GM12878 (cell line): ENCODE measurements at regions not wholly inside any gene's neighbourhood (a gene's known extent, or its start where the extent isn't known, plus 50 kb on each side); places are given as distances from the start of the nearest gene placed in this dataset.

Experiments
- ATAC-seq: fragments of 200-7000 bp; cut with Tn5 transposase; 3 replicates; pipeline ENCODE4 v1.9.1; 2020; ENCODE audit warnings: mild to moderate bottlenecking, moderate library complexity
- BruUV-seq: library from RNA; stranded (reverse); fragments of 400-500 nt; replicated peaks from 2 replicates; lab custom pipeline; 2021; lab: Mats Ljungman, UMichigan
- CTCF ChIA-PET: fragments of 300-600 bp; sonication (Branson Sonifier 250); formaldehyde crosslinking; extraction: SDS; loops from one replicate; lab custom pipeline; 2021; ENCODE audit warnings: inconsistent platforms; lab: Yijun Ruan, JAX
- POLR2A ChIA-PET: fragments of 350-600 bp; formaldehyde crosslinking; extraction: SDS; loops from one replicate; lab custom pipeline; 2021; ENCODE audit warnings: inconsistent platforms; lab: Charles Lee
- RAD21 ChIA-PET: fragments of 300-600 bp; sonication (Branson Sonifier 250); formaldehyde crosslinking; loops from one replicate; lab custom pipeline; 2023; ENCODE audit warnings: antibody characterized with exemption; ENCODE audit not compliant: unreplicated experiment; lab: Charles Lee
- SMC1A ChIA-PET: fragments of 300-600 bp; sonication (Branson Sonifier 250); formaldehyde crosslinking; loops from one replicate; lab custom pipeline; 2023; ENCODE audit not compliant: unreplicated experiment, uncharacterized antibody; lab: Charles Lee
- DNase-seq: peaks from one replicate; pipeline ENCODE4 v3.0.0-alpha.2; 2011; ENCODE audit warnings: low read depth, low spot score
- FAIRE-seq: peaks from 3 replicates; lab custom pipeline; 2011; peaks lifted over from hg19 to GRCh38; lab: Jason Lieb, UNC
- H2AFZ ChIP-seq: 2 replicates; pipeline ENCODE4 v1.6.0; 2011; ENCODE audit warnings: low read depth, low read length, control low read depth; ENCODE audit not compliant: control insufficient read depth
- H3K27ac ChIP-seq: 2 replicates; pipeline ENCODE4 v1.5.1; 2011; ENCODE audit warnings: control low read depth; ENCODE audit not compliant: control insufficient read depth, insufficient read depth
- H3K27me3 ChIP-seq, 2 experiments: replicated peaks in 1 of 2; 2 replicates each; pipeline versions ENCODE4 v1.6.0 to v1.6.1; 2011; ENCODE audit warnings: low read length in 1 of 2; ENCODE audit not compliant: control insufficient read depth in 2 of 2, insufficient read depth in 2 of 2
- H3K36me3 ChIP-seq, 2 experiments: 2 replicates each; pipeline ENCODE4 v1.5.1; 2011; ENCODE audit warnings: low read length in 1 of 2; ENCODE audit not compliant: control insufficient read depth in 2 of 2, insufficient read depth in 2 of 2
- H3K4me1 ChIP-seq: 2 replicates; pipeline ENCODE4 v1.6.1; 2011; ENCODE audit warnings: mild to moderate bottlenecking, low read length, moderate library complexity, mixed read lengths; ENCODE audit not compliant: control insufficient read depth, insufficient read depth
- H3K4me2 ChIP-seq: 2 replicates; pipeline ENCODE4 v1.6.0; 2011; ENCODE audit warnings: control low read depth; ENCODE audit not compliant: control insufficient read depth, insufficient read depth
- H3K4me3 ChIP-seq: fragments of 200-600 bp; sonication (generic); 2 replicates; pipeline ENCODE4 v1.5.1; 2016
- H3K79me2 ChIP-seq: 2 replicates; pipeline ENCODE4 v1.6.0; 2011; ENCODE audit warnings: low read length; ENCODE audit not compliant: control insufficient read depth, insufficient read depth
- H3K9ac ChIP-seq: 2 replicates; pipeline ENCODE4 v1.8.0; 2011; ENCODE audit warnings: low read length, control low read depth, mixed read lengths; ENCODE audit not compliant: control insufficient read depth, insufficient read depth
- H3K9me3 ChIP-seq: replicated peaks from 3 replicates; pipeline ENCODE4 v1.5.1; 2011; ENCODE audit warnings: mild to moderate bottlenecking, low read length; ENCODE audit not compliant: control insufficient read depth, insufficient read depth
- H4K20me1 ChIP-seq: 2 replicates; pipeline ENCODE4 v1.6.0; 2011; ENCODE audit not compliant: control insufficient read depth, insufficient read depth
- CBX5 ChIP-seq: sonication (generic); IDR thresholded peaks from 2 replicates; pipeline ENCODE4 v1.6.1; 2016; ENCODE audit warnings: low read depth, moderate library complexity, mild to moderate bottlenecking, inconsistent platforms
- FOXK2 ChIP-seq: fragments of 450-650 bp; IDR thresholded peaks from 2 replicates; pipeline ENCODE4 v1.6.1; 2017; ENCODE audit warnings: mild to moderate bottlenecking, moderate library complexity
- IKZF1 ChIP-seq: fragments of 450-650 bp; conservative IDR thresholded peaks from 2 replicates; pipeline ENCODE4 v1.6.1; 2017; ENCODE audit warnings: antibody characterized with exemption, mild to moderate bottlenecking
- KLF5 ChIP-seq: fragments of 450-650 bp; IDR thresholded peaks from 2 replicates; pipeline ENCODE4 v1.6.1; 2014; ENCODE audit warnings: mild to moderate bottlenecking; ENCODE audit not compliant: partially characterized antibody
- RUNX3 ChIP-seq: IDR thresholded peaks from 2 replicates; pipeline ENCODE4 v1.6.1; 2012; ENCODE audit warnings: low read length, inconsistent platforms
- SUPT20H ChIP-seq: IDR thresholded peaks from 2 replicates; pipeline ENCODE4 v1.6.1; 2011; ENCODE audit warnings: low read depth, mild to moderate bottlenecking, low read length, moderate library complexity, borderline replicate concordance; ENCODE audit not compliant: control insufficient read depth
- WGBS: methylation state at CpG from one replicate; pipeline ENCODE4 v1.1.6; 2016; ENCODE audit warnings: low lambda C conversion rate; ENCODE audit not compliant: insufficient replicate concordance, insufficient coverage; ENCODE audit errors: missing lambda C conversion rate; 5-methylcytosine and 5-hydroxymethylcytosine counted together
- in situ Hi-C: fragments of 300-500 bp; cut with MboI; formaldehyde crosslinking; loops from 9 replicates; pipeline ENCODE4 v1.14.3; 2018; ENCODE audit warnings: mixed read lengths
- intact Hi-C: fragments of 100-400 bp; cut with micrococcal nuclease; formaldehyde crosslinking; loops from one replicate; pipeline ENCODE4 v1.14.2; 2022; ENCODE audit not compliant: unreplicated experiment
- TF ChIP-seq, protein P1 (sequence below): IDR thresholded peaks from 2 replicates; pipeline ENCODE4 v1.6.1; 2012; ENCODE audit warnings: low read depth, low read length, improper control_type of control experiment
- TF ChIP-seq, protein P2 (sequence below): fragments of 450-650 bp; IDR thresholded peaks from 2 replicates; pipeline ENCODE4 v1.6.1; 2017; ENCODE audit warnings: borderline replicate concordance
- TF ChIP-seq, protein P3 (sequence below): fragments of 450-650 bp; IDR thresholded peaks from 2 replicates; pipeline ENCODE4 v1.6.1; 2017; ENCODE audit warnings: mild to moderate bottlenecking, moderate library complexity
- TF ChIP-seq, protein P4 (sequence below): IDR thresholded peaks from 2 replicates; pipeline ENCODE4 v1.6.1; 2011; ENCODE audit warnings: low read depth, low read length, improper control_type of control experiment, borderline replicate concordance
- TF ChIP-seq, protein P5 (sequence below): fragments of 450-650 bp; formaldehyde crosslinking; IDR thresholded peaks from 2 replicates; pipeline ENCODE4 v1.4.0; 2022; ENCODE audit warnings: mild to moderate bottlenecking, moderate library complexity

DNA sequence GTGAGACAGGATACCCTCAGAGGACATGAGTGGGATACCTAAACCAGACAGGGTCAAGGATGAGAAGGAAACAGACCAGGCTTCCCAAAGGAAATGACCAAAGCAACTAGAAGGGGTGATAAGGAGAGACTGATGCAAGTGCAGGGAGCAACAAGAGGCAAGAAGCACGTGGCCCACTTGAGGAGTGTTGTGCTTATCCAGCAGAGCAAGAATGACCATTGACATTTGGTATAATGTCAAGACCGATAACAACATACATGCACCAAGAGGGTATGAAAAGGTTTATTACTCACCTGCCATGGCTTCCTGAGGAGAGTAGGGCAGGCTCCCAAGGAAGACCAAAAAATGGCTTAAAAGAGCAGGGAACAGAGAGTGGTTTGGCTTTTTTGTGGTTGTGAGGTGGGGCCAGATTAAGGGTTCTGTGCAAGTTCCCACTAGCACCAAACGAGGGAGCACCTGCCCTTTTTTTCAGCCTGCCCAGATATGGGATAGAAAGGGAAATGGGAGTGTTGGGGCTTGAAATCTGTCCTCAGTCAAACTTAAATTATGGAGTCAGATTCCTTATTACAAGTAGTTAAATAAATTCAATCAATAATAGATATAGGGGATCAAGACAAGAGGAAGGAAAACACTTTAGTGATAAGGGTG is 513.6 kb downstream of the RASEF start:
- in situ Hi-C loops = no loop called here

More for the DNA sequence above, 513.6 kb downstream of the RASEF start:
- Histone ChIP-seq H3K9me3 (no peaks in the 10 kb centered on the region), H3K27me3 (no peaks in the 10 kb centered on the region)
- TF ChIP-seq, protein P1, sequence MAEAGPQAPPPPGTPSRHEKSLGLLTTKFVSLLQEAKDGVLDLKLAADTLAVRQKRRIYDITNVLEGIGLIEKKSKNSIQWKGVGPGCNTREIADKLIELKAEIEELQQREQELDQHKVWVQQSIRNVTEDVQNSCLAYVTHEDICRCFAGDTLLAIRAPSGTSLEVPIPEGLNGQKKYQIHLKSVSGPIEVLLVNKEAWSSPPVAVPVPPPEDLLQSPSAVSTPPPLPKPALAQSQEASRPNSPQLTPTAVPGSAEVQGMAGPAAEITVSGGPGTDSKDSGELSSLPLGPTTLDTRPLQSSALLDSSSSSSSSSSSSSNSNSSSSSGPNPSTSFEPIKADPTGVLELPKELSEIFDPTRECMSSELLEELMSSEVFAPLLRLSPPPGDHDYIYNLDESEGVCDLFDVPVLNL = no peak
- TF ChIP-seq, protein P2, sequence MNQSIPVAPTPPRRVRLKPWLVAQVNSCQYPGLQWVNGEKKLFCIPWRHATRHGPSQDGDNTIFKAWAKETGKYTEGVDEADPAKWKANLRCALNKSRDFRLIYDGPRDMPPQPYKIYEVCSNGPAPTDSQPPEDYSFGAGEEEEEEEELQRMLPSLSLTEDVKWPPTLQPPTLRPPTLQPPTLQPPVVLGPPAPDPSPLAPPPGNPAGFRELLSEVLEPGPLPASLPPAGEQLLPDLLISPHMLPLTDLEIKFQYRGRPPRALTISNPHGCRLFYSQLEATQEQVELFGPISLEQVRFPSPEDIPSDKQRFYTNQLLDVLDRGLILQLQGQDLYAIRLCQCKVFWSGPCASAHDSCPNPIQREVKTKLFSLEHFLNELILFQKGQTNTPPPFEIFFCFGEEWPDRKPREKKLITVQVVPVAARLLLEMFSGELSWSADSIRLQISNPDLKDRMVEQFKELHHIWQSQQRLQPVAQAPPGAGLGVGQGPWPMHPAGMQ = no peak
- TF ChIP-seq, protein P3, sequence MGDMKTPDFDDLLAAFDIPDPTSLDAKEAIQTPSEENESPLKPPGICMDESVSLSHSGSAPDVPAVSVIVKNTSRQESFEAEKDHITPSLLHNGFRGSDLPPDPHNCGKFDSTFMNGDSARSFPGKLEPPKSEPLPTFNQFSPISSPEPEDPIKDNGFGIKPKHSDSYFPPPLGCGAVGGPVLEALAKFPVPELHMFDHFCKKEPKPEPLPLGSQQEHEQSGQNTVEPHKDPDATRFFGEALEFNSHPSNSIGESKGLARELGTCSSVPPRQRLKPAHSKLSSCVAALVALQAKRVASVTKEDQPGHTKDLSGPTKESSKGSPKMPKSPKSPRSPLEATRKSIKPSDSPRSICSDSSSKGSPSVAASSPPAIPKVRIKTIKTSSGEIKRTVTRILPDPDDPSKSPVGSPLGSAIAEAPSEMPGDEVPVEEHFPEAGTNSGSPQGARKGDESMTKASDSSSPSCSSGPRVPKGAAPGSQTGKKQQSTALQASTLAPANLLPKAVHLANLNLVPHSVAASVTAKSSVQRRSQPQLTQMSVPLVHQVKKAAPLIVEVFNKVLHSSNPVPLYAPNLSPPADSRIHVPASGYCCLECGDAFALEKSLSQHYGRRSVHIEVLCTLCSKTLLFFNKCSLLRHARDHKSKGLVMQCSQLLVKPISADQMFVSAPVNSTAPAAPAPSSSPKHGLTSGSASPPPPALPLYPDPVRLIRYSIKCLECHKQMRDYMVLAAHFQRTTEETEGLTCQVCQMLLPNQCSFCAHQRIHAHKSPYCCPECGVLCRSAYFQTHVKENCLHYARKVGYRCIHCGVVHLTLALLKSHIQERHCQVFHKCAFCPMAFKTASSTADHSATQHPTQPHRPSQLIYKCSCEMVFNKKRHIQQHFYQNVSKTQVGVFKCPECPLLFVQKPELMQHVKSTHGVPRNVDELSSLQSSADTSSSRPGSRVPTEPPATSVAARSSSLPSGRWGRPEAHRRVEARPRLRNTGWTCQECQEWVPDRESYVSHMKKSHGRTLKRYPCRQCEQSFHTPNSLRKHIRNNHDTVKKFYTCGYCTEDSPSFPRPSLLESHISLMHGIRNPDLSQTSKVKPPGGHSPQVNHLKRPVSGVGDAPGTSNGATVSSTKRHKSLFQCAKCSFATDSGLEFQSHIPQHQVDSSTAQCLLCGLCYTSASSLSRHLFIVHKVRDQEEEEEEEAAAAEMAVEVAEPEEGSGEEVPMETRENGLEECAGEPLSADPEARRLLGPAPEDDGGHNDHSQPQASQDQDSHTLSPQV = no peak
- TF ChIP-seq, protein P4, sequence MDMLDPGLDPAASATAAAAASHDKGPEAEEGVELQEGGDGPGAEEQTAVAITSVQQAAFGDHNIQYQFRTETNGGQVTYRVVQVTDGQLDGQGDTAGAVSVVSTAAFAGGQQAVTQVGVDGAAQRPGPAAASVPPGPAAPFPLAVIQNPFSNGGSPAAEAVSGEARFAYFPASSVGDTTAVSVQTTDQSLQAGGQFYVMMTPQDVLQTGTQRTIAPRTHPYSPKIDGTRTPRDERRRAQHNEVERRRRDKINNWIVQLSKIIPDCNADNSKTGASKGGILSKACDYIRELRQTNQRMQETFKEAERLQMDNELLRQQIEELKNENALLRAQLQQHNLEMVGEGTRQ = no peak
- TF ChIP-seq, protein P5, sequence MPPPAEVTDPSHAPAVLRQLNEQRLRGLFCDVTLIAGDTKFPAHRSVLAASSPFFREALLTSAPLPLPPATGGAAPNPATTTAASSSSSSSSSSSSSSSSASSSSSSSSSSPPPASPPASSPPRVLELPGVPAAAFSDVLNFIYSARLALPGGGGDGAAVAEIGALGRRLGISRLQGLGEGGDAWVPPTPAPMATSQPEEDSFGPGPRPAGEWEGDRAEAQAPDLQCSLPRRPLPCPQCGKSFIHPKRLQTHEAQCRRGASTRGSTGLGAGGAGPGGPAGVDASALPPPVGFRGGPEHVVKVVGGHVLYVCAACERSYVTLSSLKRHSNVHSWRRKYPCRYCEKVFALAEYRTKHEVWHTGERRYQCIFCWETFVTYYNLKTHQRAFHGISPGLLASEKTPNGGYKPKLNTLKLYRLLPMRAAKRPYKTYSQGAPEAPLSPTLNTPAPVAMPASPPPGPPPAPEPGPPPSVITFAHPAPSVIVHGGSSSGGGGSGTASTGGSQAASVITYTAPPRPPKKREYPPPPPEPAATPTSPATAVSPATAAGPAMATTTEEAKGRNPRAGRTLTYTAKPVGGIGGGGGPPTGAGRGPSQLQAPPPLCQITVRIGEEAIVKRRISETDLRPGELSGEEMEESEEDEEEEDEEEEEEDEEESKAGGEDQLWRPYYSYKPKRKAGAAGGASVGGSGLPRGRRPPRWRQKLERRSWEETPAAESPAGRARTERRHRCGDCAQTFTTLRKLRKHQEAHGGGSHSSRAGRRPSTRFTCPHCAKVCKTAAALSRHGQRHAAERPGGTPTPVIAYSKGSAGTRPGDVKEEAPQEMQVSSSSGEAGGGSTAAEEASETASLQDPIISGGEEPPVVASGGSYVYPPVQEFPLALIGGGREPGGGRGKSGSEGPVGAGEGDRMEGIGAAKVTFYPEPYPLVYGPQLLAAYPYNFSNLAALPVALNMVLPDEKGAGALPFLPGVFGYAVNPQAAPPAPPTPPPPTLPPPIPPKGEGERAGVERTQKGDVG (CRISPR knock-in tag) = no peak
- TF ChIP-seq RUNX3 (no peak), IKZF1 (no peak), CBX5 (no peak), FOXK2 (no peak), SUPT20H (no peak), KLF5 (no peak)
- TF ChIP-seq, all 136 proteins: peak for 0
- ATAC-seq (no peak), DNase-seq (no peak), FAIRE-seq (no peak)
- Histone ChIP-seq H4K20me1 (no peaks in the 10 kb centered on the region), H3K4me2 (no peak overlapping the region), H2AFZ (no peak overlapping the region), H3K27ac (no peak overlapping the region), H3K4me1 (no peaks in the 10 kb centered on the region), H3K79me2 (no peaks in the 10 kb centered on the region), H3K36me3 (no peaks in the 10 kb centered on the region), H3K9ac (no peak overlapping the region), H3K4me3 (no peak overlapping the region)
- ChIA-PET CTCF (no interaction called here), SMC1A (no interaction called here), POLR2A (no interaction called here), RAD21 (no interaction called here)
- 14% methylated on average over 3 of the region's 3 CpGs for WGBS
- no TSS peak for BruUV-seq
- intact Hi-C loops = no loop called here
